Mesodermal cell (in vitro differentiated cells): ENCODE measurements at regions not wholly inside any gene's neighbourhood (a gene's known extent, or its start where the extent isn't known, plus 50 kb on each side); places are given as distances from the start of the nearest gene placed in this dataset.

Experiments used
- H3K27ac ChIP-seq: 2 replicates; pipeline ENCODE4 v1.7.0; 2013; ENCODE audit warnings: mild to moderate bottlenecking, low read depth, low read length, moderate library complexity; ENCODE audit not compliant: severe bottlenecking
- H3K36me3 ChIP-seq: 2 replicates; pipeline ENCODE4 v1.7.1; 2013; ENCODE audit warnings: mild to moderate bottlenecking, low read length, moderate library complexity; ENCODE audit not compliant: control insufficient read depth, insufficient read depth
- H3K4me1 ChIP-seq: one replicate; pipeline ENCODE4 v1.7.1; 2013; ENCODE audit warnings: mild to moderate bottlenecking, low read length; ENCODE audit not compliant: insufficient read depth, control insufficient read depth, poor library complexity, severe bottlenecking
- H3K4me3 ChIP-seq: 2 replicates; pipeline ENCODE4 v1.7.0; 2013; ENCODE audit warnings: low read length, control low read depth, mild to moderate bottlenecking; ENCODE audit not compliant: insufficient read depth, poor library complexity, severe bottlenecking; ENCODE audit errors: extremely low read depth
- H3K9me3 ChIP-seq: 2 replicates; pipeline ENCODE4 v1.7.1; 2013; ENCODE audit warnings: mild to moderate bottlenecking, low read length, moderate library complexity; ENCODE audit not compliant: control insufficient read depth
- WGBS, 2 experiments: methylation state at CpG; one replicate each; pipeline ENCODE4 v1.1.5; 2013; ENCODE audit warnings: missing lambda C conversion rate in 2 of 2; ENCODE audit not compliant: insufficient coverage in 2 of 2; 5-methylcytosine and 5-hydroxymethylcytosine counted together

GRCh38 chr22:49300241-49300640 is 527.4 kb downstream of the BRD1 start:
- Histone ChIP-seq H3K36me3 (no peaks in the 10 kb centered on the region), H3K9me3 (no peaks in the 10 kb centered on the region), H3K27ac (no peak overlapping the region), H3K4me1 (no peaks in the 10 kb centered on the region), H3K4me3 (no peak overlapping the region)
- WGBS, 2 experiments = 87 to 88% methylated on average over 9 to 10 of the region's 11 CpGs

- Histone ChIP-seq H3K4me1 (no peaks in the 10 kb centered on the region), H3K4me3 (no peak overlapping the region), H3K9me3 (no peaks in the 10 kb centered on the region), H3K36me3 (no peaks in the 10 kb centered on the region), H3K27ac (no peak overlapping the region)
- 90 to 96% methylated on average over 11 to 13 of the region's 13 CpGs for WGBS, 2 experiments
Measured at GRCh38 chr22:49299821-49300231, 527.8 kb downstream of the BRD1 start.

- H3K4me1 ChIP-seq = no peaks in the 10 kb centered on the region
- H3K36me3 ChIP-seq = no peaks in the 10 kb centered on the region
- H3K9me3 ChIP-seq = peaks cover 4% of the 10 kb centered on the region
- 94 to 95% methylated on average over 22 to 34 of the region's 34 CpGs for WGBS, 2 experiments
- no peak overlapping the region for H3K4me3 ChIP-seq
- H3K27ac ChIP-seq = no peak overlapping the region
Measured at GRCh38 chr22:49298834-49299750, 528.6 kb downstream of the BRD1 start.

GRCh38 chr22:49297871-49298721 is 529.6 kb downstream of the BRD1 start:
- Histone ChIP-seq H3K9me3 (peaks cover 4% of the 10 kb centered on the region), H3K36me3 (no peaks in the 10 kb centered on the region), H3K27ac (no peak overlapping the region), H3K4me3 (no peak overlapping the region), H3K4me1 (no peaks in the 10 kb centered on the region)
- 87 to 90% methylated on average over 30 to 37 of the region's 39 CpGs for whole genome bisulfite sequencing, 2 experiments

GRCh38 chr22:49297286-49297870 is 530.3 kb downstream of the BRD1 start:
- Histone ChIP-seq H3K36me3 (no peaks in the 10 kb centered on the region), H3K4me3 (no peak overlapping the region), H3K9me3 (peaks cover 4% of the 10 kb centered on the region), H3K27ac (no peak overlapping the region), H3K4me1 (no peaks in the 10 kb centered on the region)
- WGBS, 2 experiments = 91 to 92% methylated on average over 21 to 27 of the region's 27 CpGs

- Histone ChIP-seq H3K36me3 (no peaks in the 10 kb centered on the region), H3K4me1 (peaks cover under 1% of the 10 kb centered on the region), H3K4me3 (no peak overlapping the region), H3K27ac (no peak overlapping the region), H3K9me3 (peaks cover 4% of the 10 kb centered on the region)
- WGBS, 2 experiments = 90 to 95% methylated on average over 11 of the region's 11 CpGs
Measured at GRCh38 chr22:49296561-49296960, 531.1 kb downstream of the BRD1 start.

- H3K4me1 ChIP-seq = peaks cover 6% of the 10 kb centered on the region
- no peak overlapping the region for H3K27ac ChIP-seq
- H3K9me3 ChIP-seq = peaks cover 4% of the 10 kb centered on the region
- H3K4me3 ChIP-seq = no peak overlapping the region
- H3K36me3 ChIP-seq = no peaks in the 10 kb centered on the region
- WGBS, 2 experiments = 97% methylated on average over 18 of the region's 18 CpGs
Measured at GRCh38 chr22:49295851-49296560, 531.7 kb downstream of the BRD1 start.

- Histone ChIP-seq H3K36me3 (no peaks in the 10 kb centered on the region), H3K9me3 (peaks cover 4% of the 10 kb centered on the region), H3K27ac (no peak overlapping the region), H3K4me3 (no peak overlapping the region), H3K4me1 (peaks cover 6% of the 10 kb centered on the region)
- 91 to 92% methylated on average over 3 to 4 of the region's 5 CpGs for WGBS, 2 experiments
Measured at GRCh38 chr22:49295465-49295743, 532.3 kb downstream of the BRD1 start.

- Histone ChIP-seq H3K4me3 (no peak overlapping the region), H3K9me3 (peaks cover 4% of the 10 kb centered on the region), H3K27ac (no peak overlapping the region), H3K4me1 (peaks cover 6% of the 10 kb centered on the region), H3K36me3 (no peaks in the 10 kb centered on the region)
- 89 to 97% methylated on average over 13 of the region's 14 CpGs for WGBS, 2 experiments
Measured at GRCh38 chr22:49294656-49295464, 532.8 kb downstream of the BRD1 start.

GRCh38 chr22:49292909-49293308 is 534.8 kb downstream of the BRD1 start:
- Histone ChIP-seq H3K4me1 (peaks cover 6% of the 10 kb centered on the region), H3K27ac (no peak overlapping the region), H3K36me3 (no peaks in the 10 kb centered on the region), H3K4me3 (no peak overlapping the region), H3K9me3 (peaks cover 4% of the 10 kb centered on the region)
- WGBS, 2 experiments = 67 to 93% methylated on average over 5 of the region's 5 CpGs
